Testis (tissue), 2 donors: ENCODE measurements at regions not wholly inside any gene's neighbourhood (a gene's known extent, or its start where the extent isn't known, plus 50 kb on each side); places are given as distances from the start of the nearest gene placed in this dataset.

ENCODE experiments used
- DNase-seq: peaks from one replicate; pipeline ENCODE4 v3.0.0-alpha.2; 2019
- H3K27ac ChIP-seq, 2 donors: fragments of 200-600 bp; sonication (generic); one replicate each; pipeline ENCODE4 v1.5.1; 2019
- H3K27me3 ChIP-seq: fragments of 200-600 bp; sonication (generic); one replicate; pipeline ENCODE4 v1.5.1; 2019
- H3K36me3 ChIP-seq: fragments of 200-600 bp; sonication (generic); one replicate; pipeline ENCODE4 v1.5.1; 2017; ENCODE audit warnings: low read depth; ENCODE audit errors: missing control alignments
- H3K4me1 ChIP-seq: fragments of 200-600 bp; sonication (generic); one replicate; pipeline ENCODE4 v1.5.1; 2019
- H3K4me3 ChIP-seq, 2 donors: fragments of 200-600 bp; sonication (generic); one replicate each; pipeline ENCODE4 v1.5.1; 2017 to 2019
- H3K9me3 ChIP-seq: fragments of 200-600 bp; sonication (generic); one replicate; pipeline ENCODE4 v1.5.1; 2017
- POLR2A ChIP-seq: fragments of 450-650 bp; IDR thresholded peaks from one replicate; pipeline ENCODE4 v1.6.1; 2017; ENCODE audit warnings: antibody characterized with exemption, mild to moderate bottlenecking, moderate library complexity
- WGBS, 2 donors: methylation state at CpG; one replicate each; pipeline ENCODE4 v1.1.5; 2018; 5-methylcytosine and 5-hydroxymethylcytosine counted together
- intact Hi-C: fragments of 100-400 bp; cut with DNase I; formaldehyde crosslinking; loops from one replicate; pipeline ENCODE4 v1.15.1; 2023; ENCODE audit warnings: low total_unique reads
- TF ChIP-seq, protein P1 (sequence below), 3 experiments: fragments of 450-650 bp in 2 of 3; fragments of 200-600 bp in 1 of 3; sonication (generic) in 1 of 3; IDR thresholded peaks; one replicate each; pipeline ENCODE4 v1.5.1; 2016 to 2019; ENCODE audit warnings: antibody characterized with exemption in 3 of 3, mild to moderate bottlenecking in 2 of 3, moderate library complexity in 1 of 3

DNA sequence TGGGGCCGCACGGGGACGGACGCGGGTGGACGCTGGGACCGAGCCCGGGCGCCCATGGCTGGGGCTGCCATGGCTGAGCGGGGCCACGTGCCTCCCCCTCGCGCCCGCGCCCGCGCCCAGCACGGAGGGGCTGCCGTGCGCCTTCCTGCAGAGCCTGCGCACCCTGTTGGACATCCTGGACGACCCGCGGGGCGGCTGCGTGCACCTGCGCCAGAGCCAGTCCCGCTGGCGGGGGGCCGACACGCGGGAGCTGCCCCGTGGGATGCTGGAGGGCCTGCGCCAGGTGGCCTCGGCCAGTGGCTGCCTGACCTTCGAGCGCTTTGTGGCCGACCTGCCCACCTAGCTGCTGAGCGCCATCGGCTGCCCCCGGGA, 72.5 kb upstream of the KCTD7 start:
- H3K27me3 ChIP-seq, result no peaks in the 10 kb centered on the region
- no peak for DNase-seq
- no peaks in the 10 kb centered on the region for H3K36me3 ChIP-seq
- intact Hi-C loops, result no loop called here
- H3K4me3 ChIP-seq, result peak overlapping the region in 1 of 2 donors; percentile 47
- TF ChIP-seq, protein P1, sequence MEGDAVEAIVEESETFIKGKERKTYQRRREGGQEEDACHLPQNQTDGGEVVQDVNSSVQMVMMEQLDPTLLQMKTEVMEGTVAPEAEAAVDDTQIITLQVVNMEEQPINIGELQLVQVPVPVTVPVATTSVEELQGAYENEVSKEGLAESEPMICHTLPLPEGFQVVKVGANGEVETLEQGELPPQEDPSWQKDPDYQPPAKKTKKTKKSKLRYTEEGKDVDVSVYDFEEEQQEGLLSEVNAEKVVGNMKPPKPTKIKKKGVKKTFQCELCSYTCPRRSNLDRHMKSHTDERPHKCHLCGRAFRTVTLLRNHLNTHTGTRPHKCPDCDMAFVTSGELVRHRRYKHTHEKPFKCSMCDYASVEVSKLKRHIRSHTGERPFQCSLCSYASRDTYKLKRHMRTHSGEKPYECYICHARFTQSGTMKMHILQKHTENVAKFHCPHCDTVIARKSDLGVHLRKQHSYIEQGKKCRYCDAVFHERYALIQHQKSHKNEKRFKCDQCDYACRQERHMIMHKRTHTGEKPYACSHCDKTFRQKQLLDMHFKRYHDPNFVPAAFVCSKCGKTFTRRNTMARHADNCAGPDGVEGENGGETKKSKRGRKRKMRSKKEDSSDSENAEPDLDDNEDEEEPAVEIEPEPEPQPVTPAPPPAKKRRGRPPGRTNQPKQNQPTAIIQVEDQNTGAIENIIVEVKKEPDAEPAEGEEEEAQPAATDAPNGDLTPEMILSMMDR (IDR thresholded peaks at IDR 0.05), result no peak
- TF ChIP-seq POLR2A, result no peak
- no peak overlapping the region for H3K27ac ChIP-seq
- peaks cover 7% of the 10 kb centered on the region for H3K4me1 ChIP-seq
- no peaks in the 10 kb centered on the region for H3K9me3 ChIP-seq
- WGBS, 2 donors, result 39 to 82% methylated on average over 14 to 29 of the region's 41 CpGs

DNA sequence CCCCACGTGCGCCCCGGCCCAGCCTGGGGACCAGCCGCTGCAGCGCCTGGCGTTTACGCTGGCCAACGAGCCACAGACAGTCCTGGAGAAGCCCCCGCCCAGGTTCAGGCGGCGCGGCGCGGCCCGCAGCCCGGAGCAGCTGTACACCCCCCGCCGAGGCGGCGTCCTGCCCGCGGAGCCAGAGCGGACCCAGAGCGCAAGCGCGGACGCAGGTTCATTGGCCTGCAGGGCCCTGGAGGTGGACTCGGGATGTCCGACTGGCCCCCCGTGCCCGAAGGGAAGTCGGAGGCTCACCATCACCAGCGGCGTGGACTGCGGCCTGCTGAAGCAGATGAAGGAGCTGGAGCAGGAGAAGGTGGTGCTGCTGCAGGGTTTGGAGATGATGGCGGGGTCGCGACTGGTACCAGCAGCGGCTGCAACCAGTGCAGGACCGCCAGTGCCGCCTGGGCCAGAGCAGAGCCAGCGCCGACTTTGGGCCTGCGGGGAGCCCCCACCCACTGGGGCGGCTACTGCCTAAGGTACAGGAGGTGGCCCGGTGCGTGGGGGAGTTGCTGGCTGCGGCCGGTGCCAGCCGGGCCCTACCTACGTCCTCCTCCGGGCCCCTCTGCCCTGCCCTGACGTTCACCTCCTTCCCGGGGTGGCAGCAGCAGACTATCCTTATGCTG, 72.0 kb upstream of the KCTD7 start:
- H3K36me3 ChIP-seq, result no peaks in the 10 kb centered on the region
- H3K9me3 ChIP-seq, result no peaks in the 10 kb centered on the region
- DNase-seq, result no peak
- no peaks in the 10 kb centered on the region for H3K27me3 ChIP-seq
- no peak overlapping the region for H3K27ac ChIP-seq
- peaks cover 7% of the 10 kb centered on the region for H3K4me1 ChIP-seq
- intact Hi-C loops, result no loop called here
- WGBS, 2 donors, result 60 to 83% methylated on average over 19 to 54 of the region's 54 CpGs
- TF ChIP-seq POLR2A, result no peak
- TF ChIP-seq, protein P1 (IDR thresholded peaks at IDR 0.05), result no peak
- peak overlapping the region in 1 of 2 donors; percentile 47 for H3K4me3 ChIP-seq

DNA sequence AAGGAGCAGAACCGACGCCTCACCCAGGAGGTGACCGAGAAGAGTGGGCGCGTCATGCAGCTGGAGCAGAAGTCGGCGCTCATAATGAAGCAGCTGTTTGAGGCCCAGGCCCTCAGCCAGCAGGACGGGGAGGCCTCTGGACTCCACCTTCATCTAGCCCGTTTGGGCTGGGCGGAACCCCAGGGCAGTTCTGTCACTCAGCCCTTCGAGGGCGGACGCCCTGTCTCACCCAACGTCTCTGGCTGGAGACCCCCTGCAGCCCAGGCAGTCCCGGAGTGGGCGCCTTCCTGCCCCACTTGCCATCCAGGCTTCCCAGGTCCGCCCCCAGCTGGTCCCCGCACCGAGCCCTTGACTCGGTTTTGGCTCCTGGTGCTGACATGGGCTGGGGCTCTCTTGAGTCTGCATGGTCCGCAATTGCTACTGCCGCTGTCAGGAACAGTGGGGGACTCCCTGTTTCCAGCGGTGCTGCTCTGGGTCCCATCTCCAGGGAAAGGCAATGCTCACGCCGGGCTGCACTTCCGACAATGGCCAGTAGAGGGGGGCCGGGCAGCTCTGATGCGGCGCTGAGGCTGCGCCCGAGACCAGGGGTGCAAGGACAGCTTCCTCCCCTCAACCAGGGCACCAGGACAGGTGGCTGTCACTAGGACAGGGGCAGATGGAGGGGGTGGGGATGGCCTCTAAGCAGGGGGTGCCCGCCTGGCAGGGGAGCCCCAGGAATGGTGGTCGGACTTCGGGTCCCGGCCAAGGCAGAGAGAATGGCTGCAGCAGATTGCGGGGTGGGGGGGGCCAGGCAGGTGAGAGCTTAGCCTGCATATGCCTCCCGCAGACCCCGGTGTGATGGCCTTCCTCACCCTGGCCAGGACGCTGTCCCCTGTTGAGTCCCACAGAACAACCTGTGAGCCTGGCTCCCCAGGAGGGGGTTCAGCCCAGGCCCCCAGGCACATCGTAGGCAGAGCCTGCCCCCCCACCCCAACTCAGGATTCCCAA, 71.2 kb upstream of the KCTD7 start:
- no peaks in the 10 kb centered on the region for H3K27me3 ChIP-seq
- intact Hi-C loops, result no loop called here
- H3K27ac ChIP-seq, result no peak overlapping the region
- peak; percentile 78 for DNase-seq
- H3K36me3 ChIP-seq, result no peaks in the 10 kb centered on the region
- TF ChIP-seq, protein P1 (IDR thresholded peaks at IDR 0.05), result peak; percentile 87 to 99 (median 94)
- TF ChIP-seq POLR2A, result no peak
- WGBS, 2 donors, result 20 to 35% methylated on average over 9 to 38 of the region's 40 CpGs
- H3K4me3 ChIP-seq, result peak overlapping the region in 1 of 2 donors; percentile 47
- peaks cover 7% of the 10 kb centered on the region for H3K4me1 ChIP-seq
- H3K9me3 ChIP-seq, result no peaks in the 10 kb centered on the region

DNA sequence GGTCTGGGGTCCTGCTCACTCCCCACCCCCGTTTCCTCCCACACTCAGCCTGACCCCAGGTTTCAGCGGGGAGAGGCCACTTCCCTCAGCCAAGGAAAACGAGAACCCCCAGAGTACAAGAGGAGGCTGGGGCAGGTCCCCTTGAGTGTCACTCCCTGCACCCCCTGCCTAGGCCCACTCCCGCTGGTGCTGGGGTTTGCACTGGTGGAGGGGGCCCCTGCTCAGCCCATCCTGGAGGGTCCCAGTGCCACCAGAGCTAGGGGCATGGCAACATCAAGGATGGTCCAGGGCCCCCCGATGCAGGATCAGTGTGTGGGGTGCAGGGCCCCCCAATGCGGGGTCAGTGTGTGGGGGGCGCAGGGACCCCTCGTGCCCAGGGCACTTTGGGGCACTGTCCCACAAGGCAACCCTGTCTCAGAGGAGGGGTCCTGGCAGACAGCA, 70.5 kb upstream of the KCTD7 start:
- 72% methylated on average over 8 of the region's 8 CpGs; no CpG with 5 or more reads in 1 of the 2 donors for WGBS, 2 donors
- intact Hi-C loops, result no loop called here
- no peaks in the 10 kb centered on the region for H3K36me3 ChIP-seq
- no peaks in the 10 kb centered on the region for H3K9me3 ChIP-seq
- DNase-seq, result no peak
- no peak overlapping the region for H3K27ac ChIP-seq
- H3K4me3 ChIP-seq, result no peak overlapping the region
- no peaks in the 10 kb centered on the region for H3K27me3 ChIP-seq
- TF ChIP-seq, protein P1 (IDR thresholded peaks at IDR 0.05), result no peak
- no peak for TF ChIP-seq POLR2A
- peaks cover 7% of the 10 kb centered on the region for H3K4me1 ChIP-seq
